ENCODE measurements at regions not wholly inside any gene's neighbourhood (a gene's known extent, or its start where the extent isn't known, plus 50 kb on each side); places are given as distances from the start of the nearest gene placed in this dataset.

DNA sequence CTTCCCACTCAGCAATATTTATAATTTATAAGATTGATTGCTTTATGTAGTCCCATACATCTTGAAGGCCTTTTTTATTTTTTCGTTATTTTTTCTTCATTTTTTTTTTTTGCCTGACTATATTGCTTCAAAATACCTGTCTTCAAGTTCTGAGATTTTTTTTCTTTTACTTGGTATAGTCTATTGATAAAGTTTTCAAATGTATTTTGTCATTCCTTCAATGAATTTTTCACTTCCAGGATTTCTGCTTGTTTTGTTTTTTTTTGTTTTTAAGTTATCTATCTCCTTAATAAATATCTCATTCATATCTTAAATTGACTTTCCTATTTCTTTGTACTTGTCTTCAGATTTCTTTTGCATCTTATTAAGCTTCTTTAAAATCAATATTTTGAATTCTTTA is 905.6 kb upstream of the CDH6 start:
- H3K79me2 ChIP-seq (ENCODE audit: insufficient read depth, low read depth): no peaks in the 10 kb centered on the region
- H3K4me1 ChIP-seq (ENCODE audit: low read depth, poor library complexity, severe bottlenecking): no peaks in the 10 kb centered on the region
- no peaks in the 10 kb centered on the region for H3K27me3 ChIP-seq (ENCODE audit: insufficient read depth, low read depth)
- H2AFZ ChIP-seq (ENCODE audit: low read depth): no peak overlapping the region
- no peak overlapping the region for H3K4me2 ChIP-seq
- H3K9ac ChIP-seq: no peak overlapping the region
- TF ChIP-seq, protein P1, sequence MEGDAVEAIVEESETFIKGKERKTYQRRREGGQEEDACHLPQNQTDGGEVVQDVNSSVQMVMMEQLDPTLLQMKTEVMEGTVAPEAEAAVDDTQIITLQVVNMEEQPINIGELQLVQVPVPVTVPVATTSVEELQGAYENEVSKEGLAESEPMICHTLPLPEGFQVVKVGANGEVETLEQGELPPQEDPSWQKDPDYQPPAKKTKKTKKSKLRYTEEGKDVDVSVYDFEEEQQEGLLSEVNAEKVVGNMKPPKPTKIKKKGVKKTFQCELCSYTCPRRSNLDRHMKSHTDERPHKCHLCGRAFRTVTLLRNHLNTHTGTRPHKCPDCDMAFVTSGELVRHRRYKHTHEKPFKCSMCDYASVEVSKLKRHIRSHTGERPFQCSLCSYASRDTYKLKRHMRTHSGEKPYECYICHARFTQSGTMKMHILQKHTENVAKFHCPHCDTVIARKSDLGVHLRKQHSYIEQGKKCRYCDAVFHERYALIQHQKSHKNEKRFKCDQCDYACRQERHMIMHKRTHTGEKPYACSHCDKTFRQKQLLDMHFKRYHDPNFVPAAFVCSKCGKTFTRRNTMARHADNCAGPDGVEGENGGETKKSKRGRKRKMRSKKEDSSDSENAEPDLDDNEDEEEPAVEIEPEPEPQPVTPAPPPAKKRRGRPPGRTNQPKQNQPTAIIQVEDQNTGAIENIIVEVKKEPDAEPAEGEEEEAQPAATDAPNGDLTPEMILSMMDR (conservative IDR thresholded peaks at IDR 0.05; ENCODE audit: low read depth, low read length): no peak
- no peak overlapping the region for H3K27ac ChIP-seq
- no peaks in the 10 kb centered on the region for H4K20me1 ChIP-seq (ENCODE audit: insufficient read depth)
- no peaks in the 10 kb centered on the region for H3K36me3 ChIP-seq (ENCODE audit: insufficient read depth)
- H3K4me3 ChIP-seq (IDR thresholded peaks at IDR 0.05; ENCODE audit: insufficient read depth, low read depth, low read length): no peak overlapping the region

DNA sequence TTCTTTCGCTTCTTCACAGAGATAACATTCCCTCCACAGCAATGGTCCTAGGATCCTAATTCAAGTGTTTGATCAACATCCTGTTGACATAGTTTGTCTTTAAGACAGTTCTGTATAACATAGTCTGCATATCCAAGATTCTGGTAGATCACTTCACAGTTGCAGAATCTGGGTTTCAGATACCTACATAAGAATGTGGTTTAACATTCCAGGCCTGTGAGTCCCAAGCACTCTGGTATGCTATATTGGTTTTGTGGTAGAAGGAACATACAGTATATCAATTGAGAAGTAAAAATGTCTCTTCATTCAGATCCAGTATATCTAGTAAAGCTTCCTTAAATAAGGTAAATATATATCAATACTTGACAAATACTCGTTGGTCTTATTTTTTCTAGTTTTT is 914.2 kb upstream of the CDH6 start:
- Histone ChIP-seq H2AFZ (ENCODE audit: low read depth) (no peak overlapping the region), H3K4me1 (ENCODE audit: low read depth, poor library complexity, severe bottlenecking) (no peaks in the 10 kb centered on the region), H3K4me3 (IDR thresholded peaks at IDR 0.05; ENCODE audit: insufficient read depth, low read depth, low read length) (no peak overlapping the region), H4K20me1 (ENCODE audit: insufficient read depth) (no peaks in the 10 kb centered on the region), H3K27me3 (ENCODE audit: insufficient read depth, low read depth) (no peaks in the 10 kb centered on the region), H3K9ac (no peak overlapping the region), H3K36me3 (ENCODE audit: insufficient read depth) (no peaks in the 10 kb centered on the region), H3K79me2 (ENCODE audit: insufficient read depth, low read depth) (no peaks in the 10 kb centered on the region), H3K4me2 (no peak overlapping the region), H3K27ac (no peak overlapping the region)
- TF ChIP-seq, protein P1 (conservative IDR thresholded peaks at IDR 0.05; ENCODE audit: low read depth, low read length): no peak

- Histone ChIP-seq H4K20me1 (ENCODE audit: insufficient read depth) (no peaks in the 10 kb centered on the region), H3K27me3 (ENCODE audit: insufficient read depth, low read depth) (no peaks in the 10 kb centered on the region), H3K36me3 (ENCODE audit: insufficient read depth) (no peaks in the 10 kb centered on the region), H3K4me2 (no peak overlapping the region), H3K9ac (no peak overlapping the region), H3K4me1 (ENCODE audit: low read depth, poor library complexity, severe bottlenecking) (no peaks in the 10 kb centered on the region), H2AFZ (ENCODE audit: low read depth) (no peak overlapping the region), H3K79me2 (ENCODE audit: insufficient read depth, low read depth) (no peaks in the 10 kb centered on the region), H3K4me3 (IDR thresholded peaks at IDR 0.05; ENCODE audit: insufficient read depth, low read depth, low read length) (no peak overlapping the region), H3K27ac (no peak overlapping the region)
- TF ChIP-seq, protein P1 (conservative IDR thresholded peaks at IDR 0.05; ENCODE audit: low read depth, low read length): no peak
Measured at GRCh38 chr5:30267026-30267425, 926.5 kb upstream of the CDH6 start.

- Histone ChIP-seq H3K27me3 (ENCODE audit: insufficient read depth, low read depth) (no peaks in the 10 kb centered on the region), H3K79me2 (ENCODE audit: insufficient read depth, low read depth) (no peaks in the 10 kb centered on the region), H3K36me3 (ENCODE audit: insufficient read depth) (no peaks in the 10 kb centered on the region), H2AFZ (ENCODE audit: low read depth) (no peak overlapping the region), H3K4me2 (no peak overlapping the region), H3K4me3 (IDR thresholded peaks at IDR 0.05; ENCODE audit: insufficient read depth, low read depth, low read length) (no peak overlapping the region), H4K20me1 (ENCODE audit: insufficient read depth) (no peaks in the 10 kb centered on the region), H3K27ac (no peak overlapping the region), H3K9ac (no peak overlapping the region), H3K4me1 (ENCODE audit: low read depth, poor library complexity, severe bottlenecking) (no peaks in the 10 kb centered on the region)
- TF ChIP-seq, protein P1 (conservative IDR thresholded peaks at IDR 0.05; ENCODE audit: low read depth, low read length): no peak
Measured at GRCh38 chr5:30239331-30240022, 954.0 kb upstream of the CDH6 start.
